SK-N-MC (cell line): ENCODE measurements at regions not wholly inside any gene's neighbourhood (a gene's known extent, or its start where the extent isn't known, plus 50 kb on each side); places are given as distances from the start of the nearest gene placed in this dataset.

ENCODE experiments used
- DNase-seq: peaks from one replicate; pipeline ENCODE4 v3.0.0-alpha.2; 2011; ENCODE audit warnings: low read depth, low spot score
- H3K27ac ChIP-seq: fragments of 200-600 bp; sonication (generic); 2 replicates; pipeline ENCODE4 v1.5.1; 2016; ENCODE audit warnings: mixed run types
- H3K36me3 ChIP-seq: fragments of 200-600 bp; sonication (generic); 2 replicates; pipeline ENCODE4 v1.6.1; 2017; ENCODE audit warnings: antibody characterized with exemption, low read length, mixed read lengths; ENCODE audit not compliant: insufficient read depth
- H3K4me3 ChIP-seq: fragments of 200-600 bp; sonication (generic); 2 replicates; pipeline ENCODE4 v1.5.1; 2016
- H3K9ac ChIP-seq: fragments of 200-600 bp; sonication (generic); 2 replicates; pipeline ENCODE4 v1.8.0; 2017; ENCODE audit warnings: mixed run types, mixed read lengths; ENCODE audit not compliant: insufficient read length
- H3K9me3 ChIP-seq: fragments of 200-600 bp; sonication (generic); 2 replicates; pipeline ENCODE4 v1.6.1; 2017; ENCODE audit warnings: low read depth, mild to moderate bottlenecking, antibody characterized with exemption, low read length, moderate library complexity, mixed read lengths
- EZH2 ChIP-seq: fragments of 200-600 bp; sonication (generic); IDR thresholded peaks from one replicate; pipeline ENCODE4 v1.6.1; 2017; ENCODE audit warnings: antibody characterized with exemption
- FOXP2 ChIP-seq: optimal IDR thresholded peaks from 2 replicates; pipeline ENCODE3; 2011; ENCODE audit warnings: mild to moderate bottlenecking, moderate library complexity; ENCODE audit not compliant: insufficient read depth; ENCODE audit errors: extremely low read length, control extremely low read depth
- POLR2AphosphoS5 ChIP-seq: IDR thresholded peaks from 2 replicates; pipeline ENCODE4 v1.6.1; 2012; ENCODE audit warnings: mild to moderate bottlenecking, low read depth, low read length, borderline replicate concordance

GRCh38 chr2:147538821-147539220 lies 306.0 kb upstream of the ACVR2A start:
- no peak overlapping the region for H3K27ac ChIP-seq
- no peaks in the 10 kb centered on the region for H3K36me3 ChIP-seq
- no peaks in the 10 kb centered on the region for H3K9me3 ChIP-seq
- no peak overlapping the region for H3K4me3 ChIP-seq
- no peak overlapping the region for H3K9ac ChIP-seq
- DNase-seq: no peak
- TF ChIP-seq FOXP2 (no peak), EZH2 (no peak), POLR2AphosphoS5 (no peak)

GRCh38 chr2:147538088-147538487 lies 306.7 kb upstream of the ACVR2A start:
- no peaks in the 10 kb centered on the region for H3K9me3 ChIP-seq
- no peak for TF ChIP-seq POLR2AphosphoS5
- no peak for TF ChIP-seq EZH2
- no peak for TF ChIP-seq FOXP2
- H3K36me3 ChIP-seq: no peaks in the 10 kb centered on the region
- DNase-seq: no peak
- no peak overlapping the region for H3K9ac ChIP-seq
- no peak overlapping the region for H3K4me3 ChIP-seq
- H3K27ac ChIP-seq: no peak overlapping the region

GRCh38 chr2:147531269-147531668 lies 313.6 kb upstream of the ACVR2A start:
- Histone ChIP-seq H3K9me3 (no peaks in the 10 kb centered on the region), H3K27ac (no peak overlapping the region), H3K36me3 (no peaks in the 10 kb centered on the region), H3K4me3 (no peak overlapping the region), H3K9ac (no peak overlapping the region)
- TF ChIP-seq FOXP2 (no peak), POLR2AphosphoS5 (no peak), EZH2 (no peak)
- no peak for DNase-seq

GRCh38 chr2:147530033-147530432 lies 314.8 kb upstream of the ACVR2A start:
- TF ChIP-seq FOXP2 (no peak), EZH2 (no peak), POLR2AphosphoS5 (no peak)
- Histone ChIP-seq H3K9ac (no peak overlapping the region), H3K36me3 (no peaks in the 10 kb centered on the region), H3K4me3 (no peak overlapping the region), H3K27ac (no peak overlapping the region), H3K9me3 (no peaks in the 10 kb centered on the region)
- no peak for DNase-seq

GRCh38 chr2:147525819-147526489 lies 318.9 kb upstream of the ACVR2A start:
- no peak for DNase-seq
- H3K27ac ChIP-seq: no peak overlapping the region
- no peak overlapping the region for H3K9ac ChIP-seq
- no peak overlapping the region for H3K4me3 ChIP-seq
- no peaks in the 10 kb centered on the region for H3K9me3 ChIP-seq
- H3K36me3 ChIP-seq: no peaks in the 10 kb centered on the region
- TF ChIP-seq FOXP2 (no peak), POLR2AphosphoS5 (no peak), EZH2 (no peak)

GRCh38 chr2:147524912-147525311 lies 319.9 kb upstream of the ACVR2A start:
- DNase-seq: no peak
- no peak for TF ChIP-seq FOXP2
- H3K4me3 ChIP-seq: no peak overlapping the region
- H3K9me3 ChIP-seq: no peaks in the 10 kb centered on the region
- no peaks in the 10 kb centered on the region for H3K36me3 ChIP-seq
- no peak overlapping the region for H3K27ac ChIP-seq
- no peak overlapping the region for H3K9ac ChIP-seq

- H3K36me3 ChIP-seq: no peaks in the 10 kb centered on the region
- H3K4me3 ChIP-seq: no peak overlapping the region
- DNase-seq: no peak
- TF ChIP-seq FOXP2 (no peak), POLR2AphosphoS5 (no peak), EZH2 (no peak)
- H3K9ac ChIP-seq: no peak overlapping the region
- no peak overlapping the region for H3K27ac ChIP-seq
- no peaks in the 10 kb centered on the region for H3K9me3 ChIP-seq
Measured at GRCh38 chr2:147523415-147523814, 321.4 kb upstream of the ACVR2A start.

- Histone ChIP-seq H3K36me3 (no peaks in the 10 kb centered on the region), H3K4me3 (no peak overlapping the region), H3K27ac (no peak overlapping the region), H3K9ac (no peak overlapping the region), H3K9me3 (no peaks in the 10 kb centered on the region)
- DNase-seq: no peak
- TF ChIP-seq FOXP2 (no peak), POLR2AphosphoS5 (no peak), EZH2 (no peak)
Measured at GRCh38 chr2:147521936-147522335, 322.9 kb upstream of the ACVR2A start.

GRCh38 chr2:147520817-147521216 lies 324.0 kb upstream of the ACVR2A start:
- TF ChIP-seq EZH2: no peak
- no peak for TF ChIP-seq POLR2AphosphoS5
- TF ChIP-seq FOXP2: no peak
- Histone ChIP-seq H3K4me3 (no peak overlapping the region), H3K9me3 (no peaks in the 10 kb centered on the region), H3K27ac (no peak overlapping the region), H3K9ac (no peak overlapping the region), H3K36me3 (no peaks in the 10 kb centered on the region)
- DNase-seq: no peak

- Histone ChIP-seq H3K9ac (no peak overlapping the region), H3K4me3 (no peak overlapping the region), H3K36me3 (no peaks in the 10 kb centered on the region), H3K9me3 (no peaks in the 10 kb centered on the region), H3K27ac (no peak overlapping the region)
- TF ChIP-seq POLR2AphosphoS5 (no peak), FOXP2 (no peak), EZH2 (no peak)
- no peak for DNase-seq
Measured at GRCh38 chr2:147519178-147519577, 325.7 kb upstream of the ACVR2A start.
